A549 (cell line): ENCODE measurements at regions not wholly inside any gene's neighbourhood (a gene's known extent, or its start where the extent isn't known, plus 50 kb on each side); places are given as distances from the start of the nearest gene placed in this dataset.
"Not testable (repeated sequence)": the region's sequence is repeated elsewhere in the genome, so short reads cannot be mapped to it uniquely, and the experiment has no call there.

Source experiments
- ATAC-seq, 2 experiments: fragments of 200-7000 bp in 1 of 2; fragments of >200 bp in 1 of 2; cut with Nextera tagmentation in 1 of 2; cut with Tn5 transposase in 1 of 2; 3 replicates each; pipeline versions ENCODE4 v1.8.0 to v1.9.1; 2018 to 2020; ENCODE audit warnings: mild to moderate bottlenecking in 1 of 2, moderate library complexity in 1 of 2
- CTCF ChIA-PET: fragments of 300-600 bp; sonication (Branson Sonifier 250); formaldehyde crosslinking; extraction: SDS; loops from one replicate; lab custom pipeline; 2021; ENCODE audit warnings: antibody characterized with exemption, inconsistent platforms; lab: Yijun Ruan, JAX
- POLR2A ChIA-PET: fragments of 350-600 bp; formaldehyde crosslinking; extraction: SDS; loops from one replicate; lab custom pipeline; 2021; ENCODE audit warnings: antibody characterized with exemption, inconsistent platforms; lab: Yijun Ruan, JAX
- DNase-seq, 2 experiments: peaks; one replicate each; pipeline versions ENCODE4 v3.0.0 to v3.0.0-alpha.2; 2011 to 2016; ENCODE audit warnings: low read depth in 1 of 2, low spot score in 1 of 2
- FAIRE-seq: peaks from 2 replicates; lab custom pipeline; 2011; peaks lifted over from hg19 to GRCh38; lab: Jason Lieb, UNC
- H3K27ac ChIP-seq, 2 experiments: fragments of >200 bp; sonication (Bioruptor Twin); formaldehyde crosslinking; 3 replicates each; pipeline ENCODE4 v1.5.1; 2016 to 2017
- H3K4me1 ChIP-seq: fragments of >200 bp; sonication (Bioruptor Twin); formaldehyde crosslinking; 3 replicates; pipeline ENCODE4 v1.6.1; 2016
- H3K4me2 ChIP-seq: fragments of >200 bp; sonication (Bioruptor Twin); formaldehyde crosslinking; 3 replicates; pipeline ENCODE4 v1.6.1; 2016
- H3K4me3 ChIP-seq: fragments of >200 bp; sonication (Bioruptor Twin); formaldehyde crosslinking; 3 replicates; pipeline ENCODE4 v1.5.1; 2016
- H3K9me3 ChIP-seq: fragments of >200 bp; sonication (Bioruptor Twin); formaldehyde crosslinking; 3 replicates; pipeline ENCODE4 v1.6.1; 2016
- ATOH8 ChIP-seq: fragments of 250-450 bp; sonication (Bioruptor Pico); IDR thresholded peaks from 2 replicates; pipeline ENCODE4 v1.5.0; 2020; ENCODE audit warnings: low read depth, mild to moderate bottlenecking, moderate library complexity
- CBX8 ChIP-seq: fragments of 200-600 bp; sonication (generic); IDR thresholded peaks from 2 replicates; pipeline ENCODE4 v1.6.1; 2016
- CHD4 ChIP-seq: fragments of 200-600 bp; sonication (generic); IDR thresholded peaks from 2 replicates; pipeline ENCODE4 v1.6.1; 2016; ENCODE audit warnings: antibody characterized with exemption, mild to moderate bottlenecking, borderline replicate concordance
- EHF ChIP-seq: fragments of 250-450 bp; sonication (Bioruptor Pico); IDR thresholded peaks from 2 replicates; pipeline ENCODE4 v1.5.0; 2020; ENCODE audit warnings: mild to moderate bottlenecking
- EHMT2 ChIP-seq: fragments of 200-600 bp; sonication (generic); IDR thresholded peaks from 2 replicates; pipeline ENCODE4 v1.6.1; 2016; ENCODE audit warnings: antibody characterized with exemption, low read depth, mild to moderate bottlenecking, moderate library complexity
- ELK1 ChIP-seq: fragments of 150-350 bp; IDR thresholded peaks from 2 replicates; pipeline ENCODE4 v1.6.1; 2014; ENCODE audit warnings: low read depth, mild to moderate bottlenecking, low read length
- FOSB ChIP-seq: fragments of 250-450 bp; sonication (Bioruptor Pico); IDR thresholded peaks from 2 replicates; pipeline ENCODE4 v1.5.0; 2020; ENCODE audit warnings: mild to moderate bottlenecking, moderate library complexity
- FOSL2 ChIP-seq, 2 experiments: fragments of 450-650 bp in 1 of 2; fragments of >200 bp in 1 of 2; sonication (Bioruptor Twin) in 1 of 2; formaldehyde crosslinking; IDR thresholded peaks; 2 replicates each; pipeline versions ENCODE4 v1.5.0 to v1.6.1; 2016 to 2020; ENCODE audit warnings: mild to moderate bottlenecking in 1 of 2, moderate library complexity in 1 of 2
- GATA3 ChIP-seq: IDR thresholded peaks from 2 replicates; pipeline ENCODE4 v1.6.1; 2012; ENCODE audit warnings: borderline replicate concordance
- HEYL ChIP-seq: fragments of 250-450 bp; sonication (Bioruptor Pico); IDR thresholded peaks from 2 replicates; pipeline ENCODE4 v1.8.0; 2021; ENCODE audit warnings: mild to moderate bottlenecking, moderate library complexity
- HMGXB4 ChIP-seq: fragments of 250-450 bp; sonication (Bioruptor Pico); IDR thresholded peaks from 2 replicates; pipeline ENCODE4 v1.5.0; 2021; ENCODE audit warnings: mild to moderate bottlenecking, moderate library complexity, borderline replicate concordance
- HOXA7 ChIP-seq: fragments of 250-450 bp; sonication (Bioruptor Pico); IDR thresholded peaks from 2 replicates; pipeline ENCODE4 v1.5.0; 2020; ENCODE audit warnings: mild to moderate bottlenecking, moderate library complexity
- HOXB13 ChIP-seq: fragments of 250-450 bp; sonication (Bioruptor Pico); IDR thresholded peaks from 2 replicates; pipeline ENCODE4 v1.5.0; 2020; ENCODE audit warnings: low read depth, mild to moderate bottlenecking, moderate library complexity
- JUN ChIP-seq, 2 experiments: fragments of >200 bp; sonication (Bioruptor Twin); formaldehyde crosslinking; IDR thresholded peaks; 2 replicates in 1 of 2; 3 replicates in 1 of 2; pipeline ENCODE4 v1.6.1; 2016 to 2017
- KDM1A ChIP-seq: fragments of 200-600 bp; sonication (generic); IDR thresholded peaks from 2 replicates; pipeline ENCODE4 v1.6.1; 2016; ENCODE audit warnings: low read depth, mild to moderate bottlenecking
- MAZ ChIP-seq: fragments of 150-350 bp; IDR thresholded peaks from 2 replicates; pipeline ENCODE4 v1.6.1; 2014; ENCODE audit warnings: antibody characterized with exemption, low read depth, low read length, borderline replicate concordance
- NPAS2 ChIP-seq: fragments of 250-450 bp; sonication (Bioruptor Pico); IDR thresholded peaks from 2 replicates; pipeline ENCODE4 v1.8.0; 2022; ENCODE audit warnings: mild to moderate bottlenecking, moderate library complexity, borderline replicate concordance
- POLR2AphosphoS2 ChIP-seq: conservative IDR thresholded peaks from 2 replicates; pipeline ENCODE4 v1.6.1; 2012; ENCODE audit warnings: low read length, improper control_type of control experiment, inconsistent platforms
- RAD21 ChIP-seq, 2 experiments: fragments of >200 bp in 1 of 2; sonication (Bioruptor Twin) in 1 of 2; formaldehyde crosslinking in 1 of 2; IDR thresholded peaks in 1 of 2; conservative IDR thresholded peaks in 1 of 2; 2 replicates in 1 of 2; 3 replicates in 1 of 2; pipeline ENCODE4 v1.6.1; 2012 to 2018; ENCODE audit warnings: inconsistent platforms in 1 of 2
- RARB ChIP-seq: fragments of 250-450 bp; sonication (Bioruptor Pico); IDR thresholded peaks from 2 replicates; pipeline ENCODE4 v1.8.0; 2021; ENCODE audit warnings: mild to moderate bottlenecking, moderate library complexity
- RCOR1 ChIP-seq: fragments of 150-350 bp; IDR thresholded peaks from 2 replicates; pipeline ENCODE4 v1.6.1; 2014; ENCODE audit warnings: antibody characterized with exemption, low read length, low read depth
- REST ChIP-seq: fragments of 200-600 bp; sonication (generic); IDR thresholded peaks from 2 replicates; pipeline ENCODE4 v1.6.1; 2016; ENCODE audit warnings: antibody characterized with exemption, mild to moderate bottlenecking, moderate library complexity
- RNF2 ChIP-seq: fragments of 200-600 bp; sonication (generic); IDR thresholded peaks from 2 replicates; pipeline ENCODE4 v1.6.1; 2016; ENCODE audit warnings: low read depth, mild to moderate bottlenecking, antibody characterized with exemption, moderate library complexity, borderline replicate concordance
- ZC3H11A ChIP-seq: fragments of 450-650 bp; IDR thresholded peaks from 2 replicates; pipeline ENCODE4 v1.6.1; 2014; ENCODE audit warnings: antibody characterized with exemption, mild to moderate bottlenecking
- WGBS: methylation state at CpG from one replicate; pipeline ENCODE4 v1.1.6; 2017; ENCODE audit errors: missing lambda C conversion rate; 5-methylcytosine and 5-hydroxymethylcytosine counted together

GRCh38 chr5:159805021-159805420 lies 111.3 kb upstream of the ADRA1B start:
- no peak overlapping the region for H3K4me3 ChIP-seq
- no peak for TF ChIP-seq RAD21 (conservative IDR thresholded peaks at IDR 0.05 in 1 of 2, IDR thresholded peaks at IDR 0.05 in 1 of 2)
- no peak for TF ChIP-seq CHD4
- no peak for TF ChIP-seq MAZ
- TF ChIP-seq, all 56 proteins: peak for 0
- Histone ChIP-seq H3K9me3 (peaks cover 20% of the 10 kb centered on the region; the same call in 1 of the 3 replicates), H3K27ac (no peak overlapping the region), H3K4me1 (no peaks in the 10 kb centered on the region), H3K4me2 (no peak overlapping the region)
- ChIA-PET CTCF (interaction anchor here (1.3 kb wide), 1 partner anchor 9 kb away, joined by 3 read pairs; no protein-coding TSS in a partner anchor), POLR2A (no interaction called here)
- ATAC-seq, result no peak
- no peak for FAIRE-seq
- WGBS, result 89% methylated on average over 2 of the region's 2 CpGs
- no peak for DNase-seq

- FAIRE-seq, H3K4me1 ChIP-seq, H3K4me3 ChIP-seq, ATAC-seq, DNase-seq, POLR2A ChIA-PET, H3K4me2 ChIP-seq, H3K27ac ChIP-seq: not testable (repeated sequence)
- H3K9me3 ChIP-seq, result peaks cover 20% of the 10 kb centered on the region; the same call in 1 of the 3 replicates
- 88% methylated on average over 3 of the region's 3 CpGs for WGBS
- CTCF ChIA-PET, result interaction anchor here (0.6 kb wide), 1 partner anchor 62 kb away, joined by 3 read pairs; no protein-coding TSS in a partner anchor
Observed at GRCh38 chr5:159807135-159807534, 109.1 kb upstream of the ADRA1B start.

- ATAC-seq (no peak), FAIRE-seq (no peak)
- H3K4me1 ChIP-seq, result no peaks in the 10 kb centered on the region
- no peak for TF ChIP-seq POLR2AphosphoS2
- no peak for TF ChIP-seq ELK1
- TF ChIP-seq HEYL, result no peak
- no peak for TF ChIP-seq HOXB13
- no peak for TF ChIP-seq JUN (IDR thresholded peaks at IDR 0.05)
- no peak for TF ChIP-seq EHF
- TF ChIP-seq FOSB (CRISPR knock-in tag), result no peak
- no peak for TF ChIP-seq HMGXB4
- no peak for TF ChIP-seq GATA3
- no peak for TF ChIP-seq FOSL2 (IDR thresholded peaks at IDR 0.05)
- no peak for TF ChIP-seq FOSL2 (CRISPR knock-in tag; IDR thresholded peaks at IDR 0.05)
- TF ChIP-seq, all 56 proteins: peak for 0
- peaks cover 20% of the 10 kb centered on the region; the same call in 1 of the 3 replicates for H3K9me3 ChIP-seq
- DNase-seq, result no peak
- ChIA-PET POLR2A (no interaction called here), CTCF (no interaction called here)
- H3K4me3 ChIP-seq, result no peak overlapping the region
- no peak overlapping the region for H3K4me2 ChIP-seq
- 40% methylated on average over 2 of the region's 2 CpGs for WGBS
- H3K27ac ChIP-seq, result no peak overlapping the region
Observed at GRCh38 chr5:159807586-159807985, 108.7 kb upstream of the ADRA1B start.

GRCh38 chr5:159811712-159812111 lies 104.6 kb upstream of the ADRA1B start:
- H3K27ac ChIP-seq, result no peak overlapping the region
- peaks cover 25% of the 10 kb centered on the region for H3K4me1 ChIP-seq
- peaks cover 4% of the 10 kb centered on the region; the same call in 1 of the 3 replicates for H3K9me3 ChIP-seq
- no peak overlapping the region for H3K4me3 ChIP-seq
- FAIRE-seq, result no peak
- 97% methylated on average over 2 of the region's 2 CpGs for whole genome bisulfite sequencing
- ATAC-seq, result no peak
- POLR2A ChIA-PET, result no interaction called here
- H3K4me2 ChIP-seq, result no peak overlapping the region
- DNase-seq, result no peak
- CTCF ChIA-PET, result interaction anchor here (0.6 kb wide), 1 partner anchor 829 kb away, joined by 3 read pairs; no protein-coding TSS in a partner anchor
- TF ChIP-seq RARB (CRISPR knock-in tag) (no peak), KDM1A (no peak), ATOH8 (no peak), RNF2 (no peak), HOXA7 (CRISPR knock-in tag) (no peak), REST (no peak), FOSL2 (IDR thresholded peaks at IDR 0.05) (no peak), FOSL2 (CRISPR knock-in tag; IDR thresholded peaks at IDR 0.05) (no peak), NPAS2 (CRISPR knock-in tag) (no peak), CBX8 (no peak), EHMT2 (no peak), RCOR1 (no peak), ZC3H11A (no peak)
